GM12878 (cell line): ENCODE measurements at regions not wholly inside any gene's neighbourhood (a gene's known extent, or its start where the extent isn't known, plus 50 kb on each side); places are given as distances from the start of the nearest gene placed in this dataset.

ENCODE experiments used
- ATAC-seq: fragments of 200-7000 bp; cut with Tn5 transposase; 3 replicates; pipeline ENCODE4 v1.9.1; 2020; ENCODE audit warnings: mild to moderate bottlenecking, moderate library complexity
- BruUV-seq: library from RNA; stranded (reverse); fragments of 400-500 nt; replicated peaks from 2 replicates; lab custom pipeline; 2021; lab: Mats Ljungman, UMichigan
- CTCF ChIA-PET: fragments of 300-600 bp; sonication (Branson Sonifier 250); formaldehyde crosslinking; extraction: SDS; loops from one replicate; lab custom pipeline; 2021; ENCODE audit warnings: inconsistent platforms; lab: Yijun Ruan, JAX
- POLR2A ChIA-PET: fragments of 350-600 bp; formaldehyde crosslinking; extraction: SDS; loops from one replicate; lab custom pipeline; 2021; ENCODE audit warnings: inconsistent platforms; lab: Charles Lee
- RAD21 ChIA-PET: fragments of 300-600 bp; sonication (Branson Sonifier 250); formaldehyde crosslinking; loops from one replicate; lab custom pipeline; 2023; ENCODE audit warnings: antibody characterized with exemption; ENCODE audit not compliant: unreplicated experiment; lab: Charles Lee
- SMC1A ChIA-PET: fragments of 300-600 bp; sonication (Branson Sonifier 250); formaldehyde crosslinking; loops from one replicate; lab custom pipeline; 2023; ENCODE audit not compliant: unreplicated experiment, uncharacterized antibody; lab: Charles Lee
- DNase-seq: peaks from one replicate; pipeline ENCODE4 v3.0.0-alpha.2; 2011; ENCODE audit warnings: low read depth, low spot score
- FAIRE-seq: peaks from 3 replicates; lab custom pipeline; 2011; peaks lifted over from hg19 to GRCh38; lab: Jason Lieb, UNC
- H2AFZ ChIP-seq: 2 replicates; pipeline ENCODE4 v1.6.0; 2011; ENCODE audit warnings: low read depth, low read length, control low read depth; ENCODE audit not compliant: control insufficient read depth
- H3K27ac ChIP-seq: 2 replicates; pipeline ENCODE4 v1.5.1; 2011; ENCODE audit warnings: control low read depth; ENCODE audit not compliant: control insufficient read depth, insufficient read depth
- H3K27me3 ChIP-seq, 2 experiments: replicated peaks in 1 of 2; 2 replicates each; pipeline versions ENCODE4 v1.6.0 to v1.6.1; 2011; ENCODE audit warnings: low read length in 1 of 2; ENCODE audit not compliant: control insufficient read depth in 2 of 2, insufficient read depth in 2 of 2
- H3K36me3 ChIP-seq, 2 experiments: 2 replicates each; pipeline ENCODE4 v1.5.1; 2011; ENCODE audit warnings: low read length in 1 of 2; ENCODE audit not compliant: control insufficient read depth in 2 of 2, insufficient read depth in 2 of 2
- H3K4me1 ChIP-seq: 2 replicates; pipeline ENCODE4 v1.6.1; 2011; ENCODE audit warnings: mild to moderate bottlenecking, low read length, moderate library complexity, mixed read lengths; ENCODE audit not compliant: control insufficient read depth, insufficient read depth
- H3K4me2 ChIP-seq: 2 replicates; pipeline ENCODE4 v1.6.0; 2011; ENCODE audit warnings: control low read depth; ENCODE audit not compliant: control insufficient read depth, insufficient read depth
- H3K4me3 ChIP-seq: fragments of 200-600 bp; sonication (generic); 2 replicates; pipeline ENCODE4 v1.5.1; 2016
- H3K79me2 ChIP-seq: 2 replicates; pipeline ENCODE4 v1.6.0; 2011; ENCODE audit warnings: low read length; ENCODE audit not compliant: control insufficient read depth, insufficient read depth
- H3K9ac ChIP-seq: 2 replicates; pipeline ENCODE4 v1.8.0; 2011; ENCODE audit warnings: low read length, control low read depth, mixed read lengths; ENCODE audit not compliant: control insufficient read depth, insufficient read depth
- H3K9me3 ChIP-seq: replicated peaks from 3 replicates; pipeline ENCODE4 v1.5.1; 2011; ENCODE audit warnings: mild to moderate bottlenecking, low read length; ENCODE audit not compliant: control insufficient read depth, insufficient read depth
- H4K20me1 ChIP-seq: 2 replicates; pipeline ENCODE4 v1.6.0; 2011; ENCODE audit not compliant: control insufficient read depth, insufficient read depth
- BCL3 ChIP-seq: IDR thresholded peaks from 2 replicates; pipeline ENCODE4 v1.6.1; 2011; ENCODE audit warnings: borderline replicate concordance, low read depth, mild to moderate bottlenecking, moderate library complexity, low read length; ENCODE audit not compliant: insufficient read depth, poor library complexity, severe bottlenecking
- BMI1 ChIP-seq: fragments of 450-650 bp; IDR thresholded peaks from 2 replicates; pipeline ENCODE4 v1.6.1; 2016; ENCODE audit warnings: mild to moderate bottlenecking, moderate library complexity, borderline replicate concordance
- CBX5 ChIP-seq: sonication (generic); IDR thresholded peaks from 2 replicates; pipeline ENCODE4 v1.6.1; 2016; ENCODE audit warnings: low read depth, moderate library complexity, mild to moderate bottlenecking, inconsistent platforms
- KLF5 ChIP-seq: fragments of 450-650 bp; IDR thresholded peaks from 2 replicates; pipeline ENCODE4 v1.6.1; 2014; ENCODE audit warnings: mild to moderate bottlenecking; ENCODE audit not compliant: partially characterized antibody
- LARP7 ChIP-seq: fragments of 450-650 bp; IDR thresholded peaks from 2 replicates; pipeline ENCODE4 v1.6.1; 2017; ENCODE audit warnings: mild to moderate bottlenecking
- PBX3 ChIP-seq: IDR thresholded peaks from 2 replicates; pipeline ENCODE4 v1.6.1; 2011; ENCODE audit warnings: mild to moderate bottlenecking, low read depth, low read length, moderate library complexity; ENCODE audit not compliant: insufficient replicate concordance
- POU2F2 ChIP-seq: IDR thresholded peaks from 3 replicates; pipeline ENCODE4 v1.6.1; 2011; ENCODE audit warnings: low read depth, mild to moderate bottlenecking, low read length, borderline replicate concordance
- RB1 ChIP-seq: fragments of 450-650 bp; formaldehyde crosslinking; IDR thresholded peaks from 2 replicates; pipeline ENCODE4 v1.6.1; 2017; ENCODE audit warnings: mild to moderate bottlenecking, borderline replicate concordance
- STAT1 ChIP-seq: fragments of 450-650 bp; conservative IDR thresholded peaks from 2 replicates; pipeline ENCODE4 v1.6.1; 2014; ENCODE audit warnings: antibody characterized with exemption, mild to moderate bottlenecking
- STAT3 ChIP-seq: IDR thresholded peaks from 2 replicates; pipeline ENCODE4 v1.6.1; 2011; ENCODE audit warnings: low read depth, low read length, improper control_type of control experiment
- ZSCAN29 ChIP-seq: fragments of 450-650 bp; IDR thresholded peaks from 2 replicates; pipeline ENCODE4 v1.6.1; 2017; ENCODE audit warnings: mild to moderate bottlenecking, moderate library complexity
- WGBS: methylation state at CpG from one replicate; pipeline ENCODE4 v1.1.6; 2016; ENCODE audit warnings: low lambda C conversion rate; ENCODE audit not compliant: insufficient replicate concordance, insufficient coverage; ENCODE audit errors: missing lambda C conversion rate; 5-methylcytosine and 5-hydroxymethylcytosine counted together
- in situ Hi-C: fragments of 300-500 bp; cut with MboI; formaldehyde crosslinking; loops from 9 replicates; pipeline ENCODE4 v1.14.3; 2018; ENCODE audit warnings: mixed read lengths
- intact Hi-C: fragments of 100-400 bp; cut with micrococcal nuclease; formaldehyde crosslinking; loops from one replicate; pipeline ENCODE4 v1.14.2; 2022; ENCODE audit not compliant: unreplicated experiment

GRCh38 chr6:105787747-105788146 is 298.4 kb upstream of the PRDM1 start:
- FAIRE-seq (no peak), DNase-seq (no peak), ATAC-seq (no peak)
- in situ Hi-C loops, result no loop called here
- intact Hi-C loops, result loop anchor here (5.0 kb wide), 1 partner anchor 355 kb away; no protein-coding TSS in a partner anchor
- RAD21 ChIA-PET, result no interaction called here
- Histone ChIP-seq H3K4me2 (no peak overlapping the region), H3K9ac (no peak overlapping the region), H3K79me2 (no peaks in the 10 kb centered on the region), H3K27ac (no peak overlapping the region), H3K4me3 (no peak overlapping the region), H3K4me1 (peaks cover 39% of the 10 kb centered on the region), H3K9me3 (peaks cover 16% of the 10 kb centered on the region), H3K36me3 (no peaks in the 10 kb centered on the region), H3K27me3 (no peaks in the 10 kb centered on the region), H2AFZ (no peak overlapping the region), H4K20me1 (no peaks in the 10 kb centered on the region)
- WGBS, result 96% methylated on average over 5 of the region's 5 CpGs
- TF ChIP-seq STAT3 (no peak), KLF5 (no peak), RB1 (no peak), LARP7 (no peak), BMI1 (no peak), STAT1 (no peak), PBX3 (no peak), BCL3 (no peak), POU2F2 (no peak), CBX5 (no peak), ZSCAN29 (no peak)
- CTCF ChIA-PET, result no interaction called here
- no TSS peak for BruUV-seq
- SMC1A ChIA-PET, result interaction anchor here (0.8 to 1.9 kb wide), 2 partner anchors 30 to 330 kb away, joined by 3 to 4 read pairs; no protein-coding TSS in a partner anchor
- POLR2A ChIA-PET, result no interaction called here
